Smooth muscle cell (in vitro differentiated cells): ENCODE measurements at regions not wholly inside any gene's neighbourhood (a gene's known extent, or its start where the extent isn't known, plus 50 kb on each side); places are given as distances from the start of the nearest gene placed in this dataset.

Experiments used
- DNase-seq: peaks from one replicate; lab custom pipeline; 2025; ENCODE audit not compliant: unreplicated experiment; lab: John Stamatoyannopoulos, UW
- H2AFZ ChIP-seq: fragments of 200-600 bp; sonication (generic); 2 replicates; pipeline ENCODE4 v1.6.0; 2016; ENCODE audit warnings: antibody characterized with exemption, low read depth, mild to moderate bottlenecking
- H3F3A ChIP-seq: fragments of 200-600 bp; sonication (generic); 2 replicates; pipeline ENCODE4 v1.6.0; 2017; ENCODE audit warnings: antibody characterized with exemption, low read depth
- H3K27ac ChIP-seq: fragments of 200-600 bp; sonication (generic); 2 replicates; pipeline ENCODE4 v1.5.1; 2016; ENCODE audit warnings: low read depth, mild to moderate bottlenecking
- H3K27me3 ChIP-seq: fragments of 200-600 bp; sonication (generic); 2 replicates; pipeline ENCODE4 v1.6.1; 2016; ENCODE audit warnings: low read depth, mild to moderate bottlenecking
- H3K36me3 ChIP-seq: fragments of 200-600 bp; sonication (generic); 2 replicates; pipeline ENCODE4 v1.5.1; 2016; ENCODE audit warnings: low read depth
- H3K4me1 ChIP-seq: fragments of 200-600 bp; sonication (generic); 2 replicates; pipeline ENCODE4 v1.5.1; 2016; ENCODE audit warnings: low read depth
- H3K4me2 ChIP-seq: fragments of 200-600 bp; sonication (generic); 2 replicates; pipeline ENCODE4 v1.6.0; 2016; ENCODE audit warnings: mild to moderate bottlenecking
- H3K4me3 ChIP-seq: fragments of 200-600 bp; sonication (generic); 2 replicates; pipeline ENCODE4 v1.5.1; 2016; ENCODE audit warnings: mild to moderate bottlenecking
- H3K79me2 ChIP-seq: fragments of 200-600 bp; sonication (generic); 2 replicates; pipeline ENCODE4 v1.6.0; 2016; ENCODE audit warnings: low read depth, mild to moderate bottlenecking
- H3K9ac ChIP-seq: fragments of 200-600 bp; sonication (generic); 2 replicates; pipeline ENCODE4 v1.6.0; 2016; ENCODE audit warnings: low read depth
- H3K9me3 ChIP-seq: fragments of 200-600 bp; sonication (generic); replicated peaks from 2 replicates; pipeline ENCODE4 v1.5.1; 2016; ENCODE audit warnings: low read depth
- H4K20me1 ChIP-seq: fragments of 200-600 bp; sonication (generic); 2 replicates; pipeline ENCODE4 v1.6.0; 2016; ENCODE audit warnings: low read depth
- CTCF ChIP-seq: fragments of 200-600 bp; sonication (generic); IDR thresholded peaks from 2 replicates; pipeline ENCODE4 v1.5.1; 2017; ENCODE audit warnings: borderline replicate concordance, mild to moderate bottlenecking, antibody characterized with exemption; ENCODE audit not compliant: insufficient read depth, poor library complexity, severe bottlenecking
- WGBS: methylation state at CpG from one replicate; pipeline ENCODE4 v1.1.7; 2016; ENCODE audit warnings: low lambda C conversion rate; 5-methylcytosine and 5-hydroxymethylcytosine counted together

GRCh38 chr3:30496066-30496966, 110.1 kb upstream of the TGFBR2 start:
- Histone ChIP-seq H2AFZ (peak overlapping the region; percentile 66), H3K27me3 (no peaks in the 10 kb centered on the region), H3K9ac (peak overlapping the region; percentile 83), H3K9me3 (no peaks in the 10 kb centered on the region), H3K79me2 (no peaks in the 10 kb centered on the region), H3K36me3 (no peaks in the 10 kb centered on the region), H3K4me2 (peak overlapping the region; percentile 80), H3F3A (peaks cover 29% of the 10 kb centered on the region), H3K4me1 (peaks cover 9% of the 10 kb centered on the region), H4K20me1 (no peaks in the 10 kb centered on the region), H3K4me3 (peak overlapping the region; percentile 34), H3K27ac (peak overlapping the region; percentile 97)
- WGBS: 9% methylated on average over 15 of the region's 15 CpGs
- no peak for TF ChIP-seq CTCF
- DNase-seq: no peak

GRCh38 chr3:30498587-30498967, 107.8 kb upstream of the TGFBR2 start:
- WGBS: 95% methylated on average over 1 of the region's 1 CpG
- no peak overlapping the region for H3K4me3 ChIP-seq

GRCh38 chr3:30500666-30501399, 105.6 kb upstream of the TGFBR2 start:
- H3K4me3 ChIP-seq: no peak overlapping the region
- no peaks in the 10 kb centered on the region for H3K27me3 ChIP-seq
- H3F3A ChIP-seq: peaks cover 18% of the 10 kb centered on the region
- DNase-seq: no peak
- no peaks in the 10 kb centered on the region for H3K79me2 ChIP-seq
- no peak overlapping the region for H3K4me2 ChIP-seq
- no peaks in the 10 kb centered on the region for H3K9me3 ChIP-seq
- TF ChIP-seq CTCF: no peak
- H2AFZ ChIP-seq: no peak overlapping the region
- no peak overlapping the region for H3K9ac ChIP-seq
- no peaks in the 10 kb centered on the region for H3K36me3 ChIP-seq
- no peak overlapping the region for H3K27ac ChIP-seq
- 92% methylated on average over 7 of the region's 7 CpGs for WGBS
- H4K20me1 ChIP-seq: no peaks in the 10 kb centered on the region
- H3K4me1 ChIP-seq: peaks cover 5% of the 10 kb centered on the region

More at GRCh38 chr3:30498587-30498967, 107.8 kb upstream of the TGFBR2 start:
- Histone ChIP-seq H3K27ac (no peak overlapping the region), H3K9ac (no peak overlapping the region), H2AFZ (peak overlapping the region; percentile 11), H3F3A (peaks cover 24% of the 10 kb centered on the region), H4K20me1 (no peaks in the 10 kb centered on the region), H3K9me3 (no peaks in the 10 kb centered on the region), H3K36me3 (no peaks in the 10 kb centered on the region), H3K4me1 (peaks cover 6% of the 10 kb centered on the region), H3K27me3 (no peaks in the 10 kb centered on the region), H3K4me2 (no peak overlapping the region), H3K79me2 (no peaks in the 10 kb centered on the region)
- no peak for DNase-seq
- TF ChIP-seq CTCF: no peak
